ENCODE measurements at regions not wholly inside any gene's neighbourhood (a gene's known extent, or its start where the extent isn't known, plus 50 kb on each side); places are given as distances from the start of the nearest gene placed in this dataset.

DNA sequence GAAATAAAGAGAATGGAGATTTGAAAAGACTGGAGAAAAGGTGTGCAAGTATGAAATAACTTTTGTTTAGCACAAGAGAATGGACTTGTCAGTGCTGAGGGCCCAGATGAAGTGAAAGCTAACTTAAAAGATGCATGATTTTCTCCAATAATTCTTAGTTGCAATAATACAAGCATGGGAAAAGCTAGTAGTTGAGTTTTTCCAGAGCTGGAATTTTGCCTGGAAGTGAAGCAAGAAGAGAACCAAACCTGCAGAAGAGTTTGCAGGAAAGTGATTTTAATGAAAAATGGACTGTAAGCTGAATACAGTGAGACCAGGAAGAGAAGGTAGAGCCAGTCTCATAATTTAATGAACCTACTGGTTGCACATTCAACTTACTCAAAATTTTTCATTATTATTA, 69.3 kb upstream of the FSCB start:
- TF ChIP-seq, protein P1, sequence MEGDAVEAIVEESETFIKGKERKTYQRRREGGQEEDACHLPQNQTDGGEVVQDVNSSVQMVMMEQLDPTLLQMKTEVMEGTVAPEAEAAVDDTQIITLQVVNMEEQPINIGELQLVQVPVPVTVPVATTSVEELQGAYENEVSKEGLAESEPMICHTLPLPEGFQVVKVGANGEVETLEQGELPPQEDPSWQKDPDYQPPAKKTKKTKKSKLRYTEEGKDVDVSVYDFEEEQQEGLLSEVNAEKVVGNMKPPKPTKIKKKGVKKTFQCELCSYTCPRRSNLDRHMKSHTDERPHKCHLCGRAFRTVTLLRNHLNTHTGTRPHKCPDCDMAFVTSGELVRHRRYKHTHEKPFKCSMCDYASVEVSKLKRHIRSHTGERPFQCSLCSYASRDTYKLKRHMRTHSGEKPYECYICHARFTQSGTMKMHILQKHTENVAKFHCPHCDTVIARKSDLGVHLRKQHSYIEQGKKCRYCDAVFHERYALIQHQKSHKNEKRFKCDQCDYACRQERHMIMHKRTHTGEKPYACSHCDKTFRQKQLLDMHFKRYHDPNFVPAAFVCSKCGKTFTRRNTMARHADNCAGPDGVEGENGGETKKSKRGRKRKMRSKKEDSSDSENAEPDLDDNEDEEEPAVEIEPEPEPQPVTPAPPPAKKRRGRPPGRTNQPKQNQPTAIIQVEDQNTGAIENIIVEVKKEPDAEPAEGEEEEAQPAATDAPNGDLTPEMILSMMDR (IDR thresholded peaks at IDR 0.05): no peak
- no peak for TF ChIP-seq POLR2A (IDR thresholded peaks at IDR 0.05)

Data from Peyer's patch (tissue), 4 donors.